ENCODE measurements at regions not wholly inside any gene's neighbourhood (a gene's known extent, or its start where the extent isn't known, plus 50 kb on each side); places are given as distances from the start of the nearest gene placed in this dataset.

- TF ChIP-seq EZH2 (IDR thresholded peaks at IDR 0.05; ENCODE audit: borderline replicate concordance) (no peak), EZH2phosphoT487 (IDR thresholded peaks at IDR 0.05; ENCODE audit: low read depth, severe bottlenecking, unreplicated experiment) (no peak), CTCF (IDR thresholded peaks at IDR 0.05; ENCODE audit: poor library complexity) (no peak)
- DNase-seq (ENCODE audit: low spot score) = no peak
- Histone ChIP-seq H4K20me1 (ENCODE audit: insufficient read depth, poor library complexity, severe bottlenecking) (no peaks in the 10 kb centered on the region), H3K4me3 (no peak overlapping the region), H3K4me1 (ENCODE audit: insufficient read depth) (no peaks in the 10 kb centered on the region), H3K9me2 (replicated peaks; ENCODE audit: insufficient read depth) (no peaks in the 10 kb centered on the region), H3K79me2 (no peaks in the 10 kb centered on the region), H3K27me3 (no peaks in the 10 kb centered on the region), H3K4me2 (no peak overlapping the region), H3K27ac (no peak overlapping the region), H3K36me3 (replicated peaks; ENCODE audit: insufficient read depth, low read depth) (no peaks in the 10 kb centered on the region), H2AFZ (no peak overlapping the region), H3K9me3 (ENCODE audit: low read depth) (no peaks in the 10 kb centered on the region)
- 89% methylated on average over 4 of the region's 4 CpGs for whole genome bisulfite sequencing (ENCODE audit: low lambda C conversion rate, missing lambda C conversion rate)
These were observed 1055.1 kb upstream of the PCDH10 start for GRCh38 chr4:132094017-132094416.

GRCh38 chr4:132097041-132097440 is 1052.1 kb upstream of the PCDH10 start:
- no peak for TF ChIP-seq CTCF (IDR thresholded peaks at IDR 0.05; ENCODE audit: poor library complexity)
- no peak for TF ChIP-seq EZH2phosphoT487 (IDR thresholded peaks at IDR 0.05; ENCODE audit: low read depth, severe bottlenecking, unreplicated experiment)
- TF ChIP-seq EZH2 (IDR thresholded peaks at IDR 0.05; ENCODE audit: borderline replicate concordance) = no peak
- Histone ChIP-seq H3K27me3 (no peaks in the 10 kb centered on the region), H4K20me1 (ENCODE audit: insufficient read depth, poor library complexity, severe bottlenecking) (no peaks in the 10 kb centered on the region), H3K9me3 (ENCODE audit: low read depth) (no peaks in the 10 kb centered on the region), H3K36me3 (replicated peaks; ENCODE audit: insufficient read depth, low read depth) (no peaks in the 10 kb centered on the region), H3K79me2 (no peaks in the 10 kb centered on the region), H3K4me2 (no peak overlapping the region), H3K27ac (no peak overlapping the region), H3K4me3 (no peak overlapping the region), H3K4me1 (ENCODE audit: insufficient read depth) (no peaks in the 10 kb centered on the region), H3K9me2 (replicated peaks; ENCODE audit: insufficient read depth) (no peaks in the 10 kb centered on the region), H2AFZ (no peak overlapping the region)
- no peak for DNase-seq (ENCODE audit: low spot score)

GRCh38 chr4:132101526-132101925 is 1047.6 kb upstream of the PCDH10 start:
- H3K4me2 ChIP-seq = no peak overlapping the region
- TF ChIP-seq EZH2 (IDR thresholded peaks at IDR 0.05; ENCODE audit: borderline replicate concordance) (no peak), EZH2phosphoT487 (IDR thresholded peaks at IDR 0.05; ENCODE audit: low read depth, severe bottlenecking, unreplicated experiment) (no peak), CTCF (IDR thresholded peaks at IDR 0.05; ENCODE audit: poor library complexity) (no peak)
- H4K20me1 ChIP-seq (ENCODE audit: insufficient read depth, poor library complexity, severe bottlenecking) = no peaks in the 10 kb centered on the region
- no peaks in the 10 kb centered on the region for H3K9me3 ChIP-seq (ENCODE audit: low read depth)
- H3K4me3 ChIP-seq = no peak overlapping the region
- no peaks in the 10 kb centered on the region for H3K9me2 ChIP-seq (replicated peaks; ENCODE audit: insufficient read depth)
- no peaks in the 10 kb centered on the region for H3K27me3 ChIP-seq
- no peaks in the 10 kb centered on the region for H3K36me3 ChIP-seq (replicated peaks; ENCODE audit: insufficient read depth, low read depth)
- no peak overlapping the region for H3K27ac ChIP-seq
- no peak overlapping the region for H2AFZ ChIP-seq
- no peaks in the 10 kb centered on the region for H3K4me1 ChIP-seq (ENCODE audit: insufficient read depth)
- H3K79me2 ChIP-seq = no peaks in the 10 kb centered on the region
- WGBS (ENCODE audit: low lambda C conversion rate, missing lambda C conversion rate) = 90% methylated on average over 1 of the region's 1 CpG
- no peak for DNase-seq (ENCODE audit: low spot score)

GRCh38 chr4:132108784-132109183 is 1040.3 kb upstream of the PCDH10 start:
- no peaks in the 10 kb centered on the region for H3K9me2 ChIP-seq (replicated peaks; ENCODE audit: insufficient read depth)

More at GRCh38 chr4:132108784-132109183, 1040.3 kb upstream of the PCDH10 start:
- H3K79me2 ChIP-seq = no peaks in the 10 kb centered on the region
- no peak overlapping the region for H2AFZ ChIP-seq
- TF ChIP-seq EZH2 (IDR thresholded peaks at IDR 0.05; ENCODE audit: borderline replicate concordance) = no peak
- no peaks in the 10 kb centered on the region for H3K4me1 ChIP-seq (ENCODE audit: insufficient read depth)
- no peak overlapping the region for H3K4me3 ChIP-seq
- DNase-seq (ENCODE audit: low spot score) = no peak
- H3K9me3 ChIP-seq (ENCODE audit: low read depth) = no peaks in the 10 kb centered on the region
- no peak overlapping the region for H3K4me2 ChIP-seq
- H3K27ac ChIP-seq = no peak overlapping the region
- H4K20me1 ChIP-seq (ENCODE audit: insufficient read depth, poor library complexity, severe bottlenecking) = no peaks in the 10 kb centered on the region
- no peaks in the 10 kb centered on the region for H3K36me3 ChIP-seq (replicated peaks; ENCODE audit: insufficient read depth, low read depth)
- H3K27me3 ChIP-seq = no peaks in the 10 kb centered on the region
